ENCODE measurements at regions not wholly inside any gene's neighbourhood (a gene's known extent, or its start where the extent isn't known, plus 50 kb on each side); places are given as distances from the start of the nearest gene placed in this dataset.

DNA sequence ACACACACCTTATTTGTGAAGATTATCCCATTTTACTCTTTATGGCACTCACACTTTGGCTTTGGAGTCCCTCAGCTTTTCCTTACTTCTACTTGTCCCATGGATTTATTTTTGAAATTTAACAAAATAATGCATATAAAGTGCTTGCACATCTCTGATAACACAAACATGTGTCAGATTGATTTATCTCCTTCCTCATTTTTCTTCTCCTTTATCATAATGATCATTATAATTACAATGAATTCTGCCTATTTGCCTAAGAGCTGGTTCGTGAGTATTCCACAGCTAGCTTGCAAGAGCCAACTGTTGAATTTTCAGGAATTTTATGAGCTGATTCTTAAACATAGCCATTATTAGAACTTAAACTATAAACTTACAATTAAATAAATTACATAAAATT lies 347.7 kb downstream of the CHSY3 start:
- TF ChIP-seq POLR2AphosphoS5 (IDR thresholded peaks at IDR 0.05; ENCODE audit: borderline replicate concordance, low read depth, low read length) (no peak), EZH2 (IDR thresholded peaks at IDR 0.05) (no peak), FOXP2 (optimal IDR thresholded peaks at IDR 0.05; ENCODE audit: control extremely low read depth, extremely low read length, insufficient read depth) (no peak)
